ENCODE measurements at regions not wholly inside any gene's neighbourhood (a gene's known extent, or its start where the extent isn't known, plus 50 kb on each side); places are given as distances from the start of the nearest gene placed in this dataset.

DNA sequence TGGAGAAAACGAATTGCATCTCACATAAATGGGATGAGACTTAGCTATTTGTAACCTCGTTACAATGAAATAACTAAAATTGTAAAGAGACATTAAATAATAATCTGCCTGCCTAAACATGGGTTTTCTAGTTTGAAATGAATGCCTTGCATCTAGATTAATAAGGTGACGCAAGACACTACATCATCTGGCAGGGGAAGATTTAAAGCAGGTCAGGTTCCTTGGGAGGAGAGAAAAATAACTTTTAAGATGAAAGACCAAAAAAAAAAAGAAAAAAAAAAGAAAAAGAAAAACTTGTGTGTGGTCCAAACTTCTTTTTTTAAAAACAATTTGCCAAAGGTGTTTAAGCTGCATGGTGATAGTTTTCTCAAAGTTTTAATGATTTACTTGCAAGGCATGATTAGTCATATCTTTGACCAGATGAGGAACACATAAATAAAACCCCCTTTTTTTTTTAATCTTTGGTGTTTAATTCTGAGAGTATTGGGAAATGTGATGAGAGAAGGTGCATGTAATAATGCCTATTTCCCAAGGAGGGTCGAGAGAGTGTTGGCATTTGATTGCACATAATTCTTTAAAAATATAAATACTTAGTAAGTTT lies 122.9 kb upstream of the ADAMTSL1 start:
- ATAC-seq (no peak), DNase-seq (no peak)
- no peak overlapping the region for H3K4me3 ChIP-seq
- no peak for TF ChIP-seq POLR2A (IDR thresholded peaks at IDR 0.05)
- TF ChIP-seq, protein P1, sequence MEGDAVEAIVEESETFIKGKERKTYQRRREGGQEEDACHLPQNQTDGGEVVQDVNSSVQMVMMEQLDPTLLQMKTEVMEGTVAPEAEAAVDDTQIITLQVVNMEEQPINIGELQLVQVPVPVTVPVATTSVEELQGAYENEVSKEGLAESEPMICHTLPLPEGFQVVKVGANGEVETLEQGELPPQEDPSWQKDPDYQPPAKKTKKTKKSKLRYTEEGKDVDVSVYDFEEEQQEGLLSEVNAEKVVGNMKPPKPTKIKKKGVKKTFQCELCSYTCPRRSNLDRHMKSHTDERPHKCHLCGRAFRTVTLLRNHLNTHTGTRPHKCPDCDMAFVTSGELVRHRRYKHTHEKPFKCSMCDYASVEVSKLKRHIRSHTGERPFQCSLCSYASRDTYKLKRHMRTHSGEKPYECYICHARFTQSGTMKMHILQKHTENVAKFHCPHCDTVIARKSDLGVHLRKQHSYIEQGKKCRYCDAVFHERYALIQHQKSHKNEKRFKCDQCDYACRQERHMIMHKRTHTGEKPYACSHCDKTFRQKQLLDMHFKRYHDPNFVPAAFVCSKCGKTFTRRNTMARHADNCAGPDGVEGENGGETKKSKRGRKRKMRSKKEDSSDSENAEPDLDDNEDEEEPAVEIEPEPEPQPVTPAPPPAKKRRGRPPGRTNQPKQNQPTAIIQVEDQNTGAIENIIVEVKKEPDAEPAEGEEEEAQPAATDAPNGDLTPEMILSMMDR (IDR thresholded peaks at IDR 0.05 in 4 of 5, conservative IDR thresholded peaks at IDR 0.05 in 1 of 5) = no peak
- H3K27me3 ChIP-seq = no peaks in the 10 kb centered on the region
- no peaks in the 10 kb centered on the region for H3K36me3 ChIP-seq
- H3K9me3 ChIP-seq = no peaks in the 10 kb centered on the region
- H3K4me1 ChIP-seq = no peaks in the 10 kb centered on the region
- in situ Hi-C loops (cut with MboI; ENCODE audit: low sequenced_read_pairs in 4 of 4) (no loop called here), intact Hi-C loops (cut with DNase I; ENCODE audit: low total_unique reads) (no loop called here)
- no peak overlapping the region for H3K27ac ChIP-seq

DNA sequence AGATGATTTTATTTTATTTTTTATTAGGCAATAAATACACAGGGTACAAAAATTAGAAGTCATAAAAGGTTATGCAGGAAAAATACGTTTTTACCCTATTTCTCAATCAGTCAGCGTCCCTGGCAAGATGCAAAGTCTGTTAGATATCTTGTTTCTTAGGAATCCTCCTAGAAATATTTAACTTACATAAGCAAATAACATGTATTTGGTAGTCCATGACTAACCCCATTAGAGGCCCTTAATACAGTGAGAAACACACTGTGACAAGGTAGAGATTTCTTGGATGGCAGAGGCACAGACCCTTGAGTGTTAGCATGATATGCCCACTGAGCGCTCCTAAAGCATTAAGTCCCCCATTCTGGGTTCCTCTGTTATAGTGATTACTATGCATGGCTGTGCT lies 121.2 kb upstream of the ADAMTSL1 start:
- no peak for ATAC-seq
- in situ Hi-C loops (cut with MboI; ENCODE audit: low sequenced_read_pairs in 4 of 4) = no loop called here

DNA sequence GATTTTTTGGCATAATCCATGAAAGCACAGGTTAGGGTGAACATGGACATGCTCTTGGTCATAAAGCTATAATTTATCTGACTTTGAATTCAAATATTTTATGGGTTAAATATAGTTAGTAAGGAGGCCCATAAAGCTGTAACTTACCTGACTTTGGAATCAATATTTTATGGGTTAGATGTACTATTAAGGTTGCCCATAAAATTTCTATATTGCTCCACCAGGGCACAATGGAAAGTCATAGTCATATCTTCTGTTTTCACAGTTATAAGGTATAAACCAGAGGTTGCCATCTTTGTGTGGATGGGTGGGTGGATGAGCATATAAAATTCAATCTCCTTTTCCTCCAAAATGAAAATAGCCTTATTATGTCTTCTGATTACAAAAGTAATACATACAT lies 120.5 kb upstream of the ADAMTSL1 start:
- DNase-seq = no peak
- H3K4me1 ChIP-seq = no peaks in the 10 kb centered on the region
- TF ChIP-seq, protein P1 (IDR thresholded peaks at IDR 0.05 in 4 of 5, conservative IDR thresholded peaks at IDR 0.05 in 1 of 5) = no peak
- in situ Hi-C loops (cut with MboI; ENCODE audit: low sequenced_read_pairs in 4 of 4) = no loop called here
- no peaks in the 10 kb centered on the region for H3K27me3 ChIP-seq
- no peaks in the 10 kb centered on the region for H3K36me3 ChIP-seq
- no peak overlapping the region for H3K27ac ChIP-seq
- H3K4me3 ChIP-seq = no peak overlapping the region
- ATAC-seq = no peak
- H3K9me3 ChIP-seq = no peaks in the 10 kb centered on the region
- intact Hi-C loops (cut with DNase I; ENCODE audit: low total_unique reads) = no loop called here

More for the DNA sequence above, 121.2 kb upstream of the ADAMTSL1 start:
- H3K9me3 ChIP-seq = no peaks in the 10 kb centered on the region
- H3K36me3 ChIP-seq = no peaks in the 10 kb centered on the region
- no peak overlapping the region for H3K4me3 ChIP-seq
- H3K27ac ChIP-seq = no peak overlapping the region
- H3K4me1 ChIP-seq = no peaks in the 10 kb centered on the region
- H3K27me3 ChIP-seq = no peaks in the 10 kb centered on the region
- no peak for DNase-seq
- intact Hi-C loops (cut with DNase I; ENCODE audit: low total_unique reads) = no loop called here
- TF ChIP-seq, protein P1 (IDR thresholded peaks at IDR 0.05 in 4 of 5, conservative IDR thresholded peaks at IDR 0.05 in 1 of 5) = no peak
- TF ChIP-seq POLR2A (IDR thresholded peaks at IDR 0.05) = no peak

DNA sequence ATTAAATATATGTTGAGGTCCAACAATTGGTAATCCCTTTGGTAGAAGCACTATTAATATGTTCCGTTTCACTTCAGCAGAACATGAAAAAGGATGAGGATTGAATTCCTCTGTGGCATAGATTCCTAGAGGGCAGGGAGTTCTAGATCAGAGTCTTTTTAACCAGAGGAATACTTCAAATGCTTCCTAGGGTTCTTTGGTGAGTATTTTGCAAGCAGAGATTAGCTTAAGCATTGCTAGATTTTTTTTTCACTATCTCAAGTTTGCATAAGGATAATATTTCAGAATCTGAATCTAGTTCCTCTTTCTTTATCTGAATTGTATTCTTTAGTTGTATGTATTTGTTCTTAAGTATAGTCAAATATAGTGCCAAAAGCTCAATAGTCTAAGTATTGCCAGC lies 116.6 kb upstream of the ADAMTSL1 start:
- Histone ChIP-seq H3K36me3 (no peaks in the 10 kb centered on the region), H3K4me1 (peaks cover 0 to under 1% of the 10 kb centered on the region in 2 donors), H3K27ac (no peak overlapping the region), H3K4me3 (no peak overlapping the region), H3K9me3 (no peaks in the 10 kb centered on the region), H3K27me3 (no peaks in the 10 kb centered on the region)
- intact Hi-C loops (cut with DNase I; ENCODE audit: low total_unique reads) (no loop called here), in situ Hi-C loops (cut with MboI; ENCODE audit: low sequenced_read_pairs in 4 of 4) (no loop called here)
- ATAC-seq (no peak), DNase-seq (no peak)
- no peak for TF ChIP-seq POLR2A (IDR thresholded peaks at IDR 0.05)
- TF ChIP-seq, protein P1 (IDR thresholded peaks at IDR 0.05 in 4 of 5, conservative IDR thresholded peaks at IDR 0.05 in 1 of 5) = no peak

DNA sequence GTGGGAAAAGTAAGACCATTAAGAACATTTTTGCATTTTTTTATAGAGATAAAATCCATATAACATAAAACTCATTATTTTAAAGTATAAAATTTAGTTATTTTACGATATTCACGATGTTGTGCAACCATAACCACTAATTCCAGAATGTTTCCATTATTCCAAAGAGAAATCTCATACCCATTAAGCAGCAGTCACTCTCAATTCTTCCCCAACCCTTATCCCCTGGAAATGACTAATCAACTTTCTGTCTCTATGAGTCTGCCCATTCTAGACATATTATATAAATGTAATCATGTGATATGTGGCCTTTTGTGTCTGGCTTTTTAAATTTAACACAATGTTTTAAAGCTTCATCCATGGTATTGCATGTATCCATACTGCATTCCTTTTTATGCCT lies 115.6 kb upstream of the ADAMTSL1 start:
- Histone ChIP-seq H3K27me3 (no peaks in the 10 kb centered on the region), H3K27ac (no peak overlapping the region), H3K4me1 (peaks cover 0 to 6% of the 10 kb centered on the region in 2 donors), H3K9me3 (no peaks in the 10 kb centered on the region), H3K4me3 (no peak overlapping the region), H3K36me3 (no peaks in the 10 kb centered on the region)
- in situ Hi-C loops (cut with MboI; ENCODE audit: low sequenced_read_pairs in 4 of 4) (no loop called here), intact Hi-C loops (cut with DNase I; ENCODE audit: low total_unique reads) (no loop called here)
- TF ChIP-seq, protein P1 (IDR thresholded peaks at IDR 0.05 in 4 of 5, conservative IDR thresholded peaks at IDR 0.05 in 1 of 5) = no peak
- no peak for TF ChIP-seq POLR2A (IDR thresholded peaks at IDR 0.05)
- no peak for ATAC-seq
- no peak for DNase-seq
